GM21717 (cell line): ENCODE measurements at regions not wholly inside any gene's neighbourhood (a gene's known extent, or its start where the extent isn't known, plus 50 kb on each side); places are given as distances from the start of the nearest gene placed in this dataset.

ENCODE experiments used
- ATAC-seq: cut with Tn5 transposase; IDR thresholded peaks from one replicate; pipeline ENCODE4 v1.9.1; 2021; ENCODE audit warnings: mild to moderate bottlenecking, moderate library complexity; ENCODE audit not compliant: unreplicated experiment

DNA sequence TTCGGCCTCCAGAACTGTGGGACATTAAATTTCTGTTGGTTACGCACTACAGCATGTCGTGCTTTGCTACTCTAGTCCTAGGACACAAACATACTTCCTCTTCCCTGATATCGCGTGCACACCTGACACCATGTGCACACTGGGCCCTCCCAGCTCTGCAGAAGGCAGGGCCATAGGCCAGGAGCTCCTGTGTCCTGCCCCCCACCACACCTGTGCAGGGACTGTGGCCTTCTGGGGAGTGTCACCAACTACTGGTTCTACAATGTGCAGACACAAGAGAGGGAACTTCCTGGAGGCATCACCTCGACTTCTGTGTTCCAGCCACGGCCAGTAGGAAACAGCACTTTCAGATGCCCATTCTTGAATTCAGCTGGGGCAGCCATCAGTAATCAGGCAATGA lies 646.4 kb upstream of the MGMT start:
- no peak for ATAC-seq

DNA sequence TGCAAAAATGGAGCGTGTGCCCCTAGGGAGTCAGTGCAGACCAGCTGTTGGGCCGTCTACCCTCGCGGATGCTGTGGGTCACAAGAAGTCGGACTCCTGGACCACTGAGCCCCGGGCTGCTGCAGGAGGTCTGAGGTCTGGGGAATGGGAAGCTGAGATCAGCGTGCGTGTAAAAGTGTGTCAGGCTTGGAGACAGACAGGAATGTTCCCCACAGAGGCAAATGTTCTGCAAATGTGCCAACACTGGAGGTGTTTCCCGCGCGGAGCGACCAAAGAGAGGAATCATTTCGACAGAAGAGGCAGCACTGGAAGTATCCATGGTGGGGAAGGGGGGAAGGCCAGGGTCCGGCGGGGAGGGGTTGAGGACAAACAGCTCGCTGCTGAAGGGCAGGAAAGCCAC lies 643.8 kb upstream of the MGMT start:
- ATAC-seq = no peak

DNA sequence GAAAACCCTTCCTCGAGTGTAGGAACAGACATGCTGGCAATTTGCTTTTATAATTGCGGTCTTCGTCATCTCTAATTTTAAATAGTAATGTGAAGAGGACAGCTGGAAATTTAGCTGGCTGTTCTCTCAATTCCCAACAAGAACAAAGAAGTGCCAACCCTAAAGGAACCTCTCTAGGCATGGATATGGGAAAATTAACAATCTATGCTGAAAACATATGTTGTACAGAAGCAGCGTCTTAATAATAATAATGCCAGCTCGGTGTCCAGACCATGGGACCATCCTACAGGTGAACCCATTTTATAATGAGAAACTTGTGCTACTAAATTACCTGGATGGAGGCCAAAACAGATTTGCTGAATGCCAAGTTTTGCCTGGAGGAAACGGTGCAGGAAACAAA lies 641.4 kb upstream of the MGMT start:
- ATAC-seq = no peak

- no peak for ATAC-seq
These were observed 633.4 kb upstream of the MGMT start for GRCh38 chr10:128833671-128834070.

DNA sequence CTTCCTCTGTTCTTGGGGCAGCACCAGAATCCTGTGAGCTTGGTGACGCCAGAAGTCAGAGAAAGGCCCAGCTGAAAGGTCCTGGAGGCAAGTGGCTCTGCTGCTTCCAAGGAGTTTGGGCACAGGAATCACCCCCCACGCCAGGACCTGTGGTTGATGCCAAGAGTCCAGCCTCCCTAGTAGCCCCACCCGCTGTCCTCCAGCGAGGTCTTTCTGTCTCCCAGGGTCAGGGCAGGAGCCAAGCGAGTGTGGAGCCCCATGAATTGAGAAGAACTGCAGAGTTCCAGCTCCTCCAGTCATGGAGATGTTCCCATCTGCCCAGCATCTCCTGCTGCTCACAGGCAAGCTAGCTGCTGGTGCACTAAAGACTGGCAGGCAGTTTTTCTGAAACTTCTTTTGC lies 631.7 kb upstream of the MGMT start:
- ATAC-seq = no peak

DNA sequence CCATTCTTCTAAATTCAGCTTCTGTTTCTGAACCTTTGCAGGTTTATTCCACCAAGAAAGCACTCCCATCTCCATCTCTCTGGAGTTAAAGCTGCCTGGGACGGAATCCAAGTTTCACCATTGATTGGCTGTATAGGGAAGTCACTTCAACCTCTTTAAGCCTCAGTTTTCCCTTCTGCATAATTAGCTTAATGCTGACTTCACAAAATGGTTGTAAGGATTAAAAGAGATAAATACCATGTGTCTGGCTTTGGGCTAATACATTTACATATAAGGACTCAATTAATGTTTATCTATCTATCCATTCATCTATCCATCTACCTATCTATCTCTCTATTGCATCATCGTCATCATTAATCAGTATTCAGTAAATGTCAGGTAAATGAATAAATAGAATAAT lies 629.6 kb upstream of the MGMT start:
- no peak for ATAC-seq

GRCh38 chr10:128839134-128839533 lies 627.9 kb upstream of the MGMT start:
- ATAC-seq = no peak

DNA sequence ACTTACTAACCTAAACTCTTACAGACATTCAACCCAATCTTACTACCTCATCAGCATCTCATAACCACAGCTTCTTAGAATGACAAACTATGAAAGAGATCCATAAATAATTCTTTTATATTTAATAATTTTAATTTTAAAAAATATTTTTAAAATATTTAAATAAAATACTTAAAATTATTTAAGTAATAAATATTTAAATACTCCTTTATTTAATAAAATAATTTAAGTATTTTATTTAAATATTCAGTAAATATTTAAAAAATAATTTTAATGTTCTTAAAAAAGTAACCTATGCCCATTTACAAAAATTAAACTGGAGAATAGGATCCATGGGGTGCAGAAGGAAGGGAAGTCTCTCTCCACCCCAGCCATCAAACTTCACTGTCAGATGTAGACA lies 627.3 kb upstream of the MGMT start:
- ATAC-seq = no peak

DNA sequence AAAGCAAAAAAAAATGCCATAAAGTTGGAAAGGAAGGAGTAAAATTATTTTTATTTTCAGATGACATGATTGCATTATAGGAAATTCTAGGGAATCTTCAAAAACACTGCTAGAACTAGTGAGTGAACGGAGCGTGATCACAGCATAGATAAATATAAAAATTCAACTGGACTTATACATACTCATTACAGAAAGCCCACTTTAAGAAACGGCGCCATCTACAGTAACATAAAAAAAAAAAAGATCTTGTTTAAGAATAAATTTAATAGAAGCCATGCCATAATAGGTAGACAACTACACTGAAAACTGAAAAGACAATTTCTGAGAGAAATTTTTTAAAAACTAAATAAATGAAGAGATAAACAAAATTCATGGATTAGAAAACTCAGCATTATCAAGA lies 623.1 kb upstream of the MGMT start:
- no peak for ATAC-seq

DNA sequence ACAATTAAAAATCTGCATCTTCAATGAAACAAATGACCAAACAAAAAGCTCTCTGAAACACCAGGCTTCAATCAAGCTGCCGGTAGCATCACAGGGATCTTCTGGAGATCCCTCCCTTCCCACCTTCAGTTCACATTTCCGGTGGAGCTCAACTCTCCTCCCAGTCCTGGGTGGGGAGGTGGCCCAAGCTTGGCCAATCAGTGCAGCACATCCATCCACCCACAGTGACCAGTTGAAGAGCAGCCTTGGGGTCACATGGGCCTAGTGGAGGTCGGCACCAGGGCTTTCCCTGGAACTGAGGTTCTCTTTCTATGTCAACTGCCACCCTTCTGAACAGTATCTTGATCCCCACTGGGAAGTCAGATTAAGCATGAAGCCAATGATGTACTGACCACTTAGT lies 620.1 kb upstream of the MGMT start:
- ATAC-seq = no peak

- no peak for ATAC-seq
These were observed 618.2 kb upstream of the MGMT start for GRCh38 chr10:128848810-128849209.

GRCh38 chr10:128850647-128851046 lies 616.4 kb upstream of the MGMT start:
- ATAC-seq = no peak

DNA sequence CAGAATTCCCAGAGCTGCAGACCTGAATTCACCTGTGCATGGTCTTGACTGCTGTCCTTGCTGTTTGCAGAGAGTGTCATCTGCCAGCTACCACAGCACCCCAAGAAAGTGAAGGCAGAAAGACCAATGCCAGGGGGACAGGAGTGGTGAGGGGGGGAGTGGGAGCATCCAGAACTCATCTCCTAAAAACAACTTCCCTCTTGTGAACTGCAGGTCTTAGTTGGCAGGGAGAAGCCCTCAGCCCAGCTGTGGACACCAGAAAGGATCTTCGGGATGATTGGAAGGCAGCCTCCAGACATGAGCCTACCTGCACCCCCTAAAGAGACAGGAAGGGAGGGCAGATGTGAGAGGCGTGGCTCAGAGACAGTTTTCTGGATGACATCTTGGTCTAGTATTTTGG lies 615.8 kb upstream of the MGMT start:
- ATAC-seq = no peak

GRCh38 chr10:128851726-128852125 lies 615.3 kb upstream of the MGMT start:
- no peak for ATAC-seq

GRCh38 chr10:128852449-128852848 lies 614.6 kb upstream of the MGMT start:
- no peak for ATAC-seq

DNA sequence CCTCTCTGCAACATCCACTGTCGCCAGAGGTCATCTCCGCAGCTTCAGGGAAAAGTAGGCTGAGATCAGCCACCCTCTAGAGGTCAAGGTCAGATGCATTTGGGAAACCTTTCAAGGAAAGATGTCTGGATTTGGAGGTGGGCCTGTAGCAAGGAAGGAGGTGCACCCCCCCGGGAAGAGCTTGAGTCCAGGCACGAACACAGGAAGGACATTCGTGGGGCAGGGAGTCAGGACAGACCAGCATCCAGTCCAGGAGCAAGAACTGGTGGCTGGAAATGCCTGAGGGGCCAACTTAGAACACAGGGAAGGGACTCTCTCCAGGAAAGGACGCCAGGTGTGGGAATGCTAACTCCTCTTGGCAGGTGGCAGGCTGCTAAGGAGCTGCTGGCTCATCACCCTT lies 614.1 kb upstream of the MGMT start:
- ATAC-seq = no peak

DNA sequence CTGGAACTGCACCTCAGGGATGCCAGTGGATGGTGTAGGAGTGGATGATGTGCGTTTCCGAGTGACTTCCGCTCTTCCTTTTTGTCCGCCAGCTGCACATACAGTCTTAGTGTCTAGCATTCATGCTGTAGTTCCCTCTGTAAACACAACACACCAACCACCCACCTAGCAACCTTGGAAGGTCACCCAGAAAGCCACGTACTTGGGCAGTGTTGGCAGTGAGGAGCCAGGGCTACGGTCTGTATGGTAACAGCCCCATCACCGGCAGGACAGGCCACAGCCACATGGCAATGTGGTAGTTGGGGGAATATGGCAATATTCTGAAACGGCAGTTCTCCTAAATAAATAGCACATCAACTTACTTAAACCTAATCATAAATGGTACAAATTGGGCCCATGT lies 613.5 kb upstream of the MGMT start:
- ATAC-seq = no peak

DNA sequence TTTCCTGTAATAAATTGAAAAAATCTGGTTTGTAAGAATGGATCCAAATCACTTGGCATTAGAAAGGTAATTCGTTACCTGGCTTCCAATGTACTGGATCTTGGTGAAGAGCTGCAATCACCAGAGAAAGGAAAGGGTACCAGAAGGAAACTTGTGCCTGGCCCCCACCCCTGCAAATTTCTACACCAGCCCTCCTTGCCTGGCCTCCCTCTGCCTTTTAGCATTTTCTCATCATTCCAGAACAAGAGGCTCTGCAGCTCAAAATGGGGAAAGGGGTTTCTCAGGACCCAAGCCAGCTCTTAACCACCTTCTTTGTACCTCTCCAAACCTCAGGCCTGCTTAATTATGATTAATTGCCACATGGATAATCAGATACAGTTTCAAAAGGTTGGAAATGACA lies 612.8 kb upstream of the MGMT start:
- ATAC-seq = no peak

GRCh38 chr10:128854963-128855362 lies 612.1 kb upstream of the MGMT start:
- ATAC-seq = no peak

DNA sequence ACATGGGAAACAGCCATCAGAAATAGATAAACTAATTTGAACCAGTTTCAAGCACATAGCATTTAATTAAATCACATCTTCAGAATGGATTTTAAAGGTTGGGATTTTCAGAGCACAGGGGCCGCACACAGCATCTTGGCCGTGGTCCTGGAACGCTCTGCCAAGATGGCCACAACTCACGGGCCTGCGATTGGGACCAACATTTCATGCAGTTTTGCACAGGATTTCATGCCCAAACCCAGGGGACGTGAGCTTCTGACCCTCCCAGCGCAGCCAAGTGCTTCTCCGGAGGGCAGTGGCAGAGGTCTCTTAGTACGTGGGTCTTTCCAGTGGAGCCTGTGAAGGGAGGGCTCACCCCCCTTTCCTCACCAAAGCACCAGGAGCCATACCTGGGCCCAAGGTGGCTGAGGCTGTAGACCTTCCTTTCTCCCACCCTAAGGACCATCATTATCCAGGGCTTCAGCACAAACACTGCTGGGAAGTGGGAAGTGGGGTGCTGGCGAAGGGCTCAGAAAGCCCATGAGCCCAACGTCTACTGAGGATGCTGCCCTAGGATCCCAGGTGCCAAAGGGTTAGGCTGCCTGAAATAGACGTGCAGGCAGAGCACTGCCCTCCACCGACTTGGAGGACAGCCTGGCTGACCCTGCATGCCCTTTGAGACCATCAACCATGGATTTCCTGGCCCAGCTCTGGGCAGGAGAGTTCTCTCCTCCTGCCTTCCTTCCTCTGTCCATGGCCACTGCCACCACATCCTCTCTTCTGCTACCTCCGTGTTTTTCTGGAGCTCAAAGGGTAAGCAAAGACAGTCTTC lies 611.2 kb upstream of the MGMT start:
- ATAC-seq = no peak

GRCh38 chr10:128859738-128860386 lies 607.2 kb upstream of the MGMT start:
- no peak for ATAC-seq

DNA sequence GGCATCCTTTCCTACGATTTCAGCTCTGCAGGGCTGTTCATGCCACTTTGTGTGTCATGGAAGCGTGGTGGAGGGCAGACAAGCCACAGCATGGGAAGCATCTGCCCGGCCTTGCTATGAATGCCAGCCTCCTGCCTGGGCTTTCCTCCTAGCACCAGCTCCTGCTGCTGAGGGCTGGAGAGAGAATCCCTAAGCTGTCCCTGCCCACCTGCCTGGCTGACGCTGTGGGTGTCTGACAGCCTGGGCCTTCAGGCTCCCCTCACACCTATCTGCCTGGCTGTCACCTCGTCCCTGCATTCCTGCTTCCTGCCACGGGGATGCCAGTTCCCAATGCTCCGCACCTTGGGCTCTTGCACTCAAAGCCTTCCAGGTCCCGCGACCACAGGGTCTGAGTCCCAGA lies 606.5 kb upstream of the MGMT start:
- no peak for ATAC-seq
